GM19238 (cell line): ENCODE measurements at regions not wholly inside any gene's neighbourhood (a gene's known extent, or its start where the extent isn't known, plus 50 kb on each side); places are given as distances from the start of the nearest gene placed in this dataset.
"Not testable (repeated sequence)": the region's sequence is repeated elsewhere in the genome, so short reads cannot be mapped to it uniquely, and the experiment has no call there.

ENCODE experiments used
- DNase-seq: peaks from one replicate; pipeline ENCODE4 v3.0.0; 2011; ENCODE audit warnings: low spot score; ENCODE audit not compliant: insufficient read length

GRCh38 chr11:110514967-110515366, 85.2 kb downstream of the FDX1 start:
- no peak for DNase-seq

- DNase-seq = not testable (repeated sequence)
Observed at GRCh38 chr11:110517381-110517780, 87.6 kb downstream of the FDX1 start.

- no peak for DNase-seq
Observed at GRCh38 chr11:110518809-110519514, 89.2 kb downstream of the FDX1 start.

GRCh38 chr11:110519796-110520195, 90.0 kb downstream of the FDX1 start:
- no peak for DNase-seq

GRCh38 chr11:110522471-110522870, 92.7 kb downstream of the FDX1 start:
- peak; percentile 10 for DNase-seq

- DNase-seq = no peak
Observed at GRCh38 chr11:110524238-110524637, 94.5 kb downstream of the FDX1 start.

- DNase-seq = peak; percentile 29
Observed at GRCh38 chr11:110525883-110526282, 96.1 kb downstream of the FDX1 start.

- DNase-seq = peak; percentile 16
Observed at GRCh38 chr11:110526323-110526722, 96.6 kb downstream of the FDX1 start.
